T-helper 17 cell (primary cell): ENCODE measurements at regions not wholly inside any gene's neighbourhood (a gene's known extent, or its start where the extent isn't known, plus 50 kb on each side); places are given as distances from the start of the nearest gene placed in this dataset.

Experiments used
- ATAC-seq: fragments of 150-1000 bp; cut with Tn5 transposase; 2 replicates; pipeline ENCODE4 v1.10.0; 2021; ENCODE audit warnings: mild to moderate bottlenecking, moderate library complexity
- DNase-seq, 3 donors: peaks; one replicate each; pipeline versions ENCODE4 v3.0.0 to v3.0.0-alpha.2; 2020 to 2021
- H3K9me3 ChIP-seq: one replicate; pipeline ENCODE4 v1.7.0; 2013; ENCODE audit warnings: low read length, mild to moderate bottlenecking; ENCODE audit not compliant: control insufficient read depth, poor library complexity, severe bottlenecking
- H3K27ac Mint-ChIP-seq: one replicate; pipeline ENCODE4 v1.8.0; 2022; ENCODE audit warnings: mild to moderate bottlenecking, moderate library complexity, mixed read lengths
- H3K27me3 Mint-ChIP-seq: one replicate; pipeline ENCODE4 v1.8.0; 2022; ENCODE audit warnings: mixed read lengths
- H3K36me3 Mint-ChIP-seq: one replicate; pipeline ENCODE4 v1.8.0; 2022; ENCODE audit warnings: low read depth, mixed read lengths
- H3K4me1 Mint-ChIP-seq: one replicate; pipeline ENCODE4 v1.8.0; 2022; ENCODE audit warnings: mild to moderate bottlenecking, mixed read lengths
- H3K4me3 Mint-ChIP-seq: one replicate; pipeline ENCODE4 v1.8.0; 2022; ENCODE audit warnings: mild to moderate bottlenecking, moderate library complexity, mixed read lengths

- Mint-ChIP-seq H3K4me1 (no peaks in the 10 kb centered on the region), H3K27ac (no peak overlapping the region), H3K36me3 (no peaks in the 10 kb centered on the region), H3K4me3 (no peak overlapping the region), H3K27me3 (no peaks in the 10 kb centered on the region)
- DNase-seq: no peak
- no peak for ATAC-seq
- H3K9me3 ChIP-seq: no peaks in the 10 kb centered on the region
Observed at GRCh38 chr11:29131055-29131454, 885.8 kb downstream of the KCNA4 start.

GRCh38 chr11:29129844-29130243 lies 887.0 kb downstream of the KCNA4 start:
- no peak overlapping the region for H3K4me3 Mint-ChIP-seq
- no peaks in the 10 kb centered on the region for H3K36me3 Mint-ChIP-seq
- H3K9me3 ChIP-seq: no peaks in the 10 kb centered on the region
- no peak for ATAC-seq
- no peak for DNase-seq
- no peaks in the 10 kb centered on the region for H3K4me1 Mint-ChIP-seq
- no peak overlapping the region for H3K27ac Mint-ChIP-seq
- no peaks in the 10 kb centered on the region for H3K27me3 Mint-ChIP-seq

GRCh38 chr11:29127461-29127860 lies 889.4 kb downstream of the KCNA4 start:
- no peak overlapping the region for H3K4me3 Mint-ChIP-seq
- no peaks in the 10 kb centered on the region for H3K9me3 ChIP-seq
- no peaks in the 10 kb centered on the region for H3K36me3 Mint-ChIP-seq
- H3K27ac Mint-ChIP-seq: no peak overlapping the region
- DNase-seq: no peak
- no peak for ATAC-seq
- no peaks in the 10 kb centered on the region for H3K27me3 Mint-ChIP-seq
- H3K4me1 Mint-ChIP-seq: no peaks in the 10 kb centered on the region

GRCh38 chr11:29125606-29126005 lies 891.2 kb downstream of the KCNA4 start:
- H3K4me1 Mint-ChIP-seq: no peaks in the 10 kb centered on the region

GRCh38 chr11:29124470-29124869 lies 892.4 kb downstream of the KCNA4 start:
- Mint-ChIP-seq H3K27me3 (no peaks in the 10 kb centered on the region), H3K36me3 (no peaks in the 10 kb centered on the region), H3K4me3 (no peak overlapping the region), H3K27ac (no peak overlapping the region), H3K4me1 (no peaks in the 10 kb centered on the region)
- H3K9me3 ChIP-seq: no peaks in the 10 kb centered on the region
- no peak for ATAC-seq
- DNase-seq: no peak

More at GRCh38 chr11:29125606-29126005, 891.2 kb downstream of the KCNA4 start:
- Mint-ChIP-seq H3K36me3 (no peaks in the 10 kb centered on the region), H3K27me3 (no peaks in the 10 kb centered on the region), H3K4me3 (no peak overlapping the region), H3K27ac (no peak overlapping the region)
- DNase-seq: no peak
- H3K9me3 ChIP-seq: no peaks in the 10 kb centered on the region
- no peak for ATAC-seq

- Mint-ChIP-seq H3K36me3 (no peaks in the 10 kb centered on the region), H3K27me3 (no peaks in the 10 kb centered on the region), H3K4me3 (no peak overlapping the region), H3K4me1 (no peaks in the 10 kb centered on the region), H3K27ac (no peak overlapping the region)
- no peak for DNase-seq
- no peak for ATAC-seq
- no peaks in the 10 kb centered on the region for H3K9me3 ChIP-seq
Observed at GRCh38 chr11:29119707-29120618, 896.9 kb downstream of the KCNA4 start.

GRCh38 chr11:29119116-29119515 lies 897.7 kb downstream of the KCNA4 start:
- Mint-ChIP-seq H3K27ac (no peak overlapping the region), H3K36me3 (no peaks in the 10 kb centered on the region), H3K4me3 (no peak overlapping the region), H3K4me1 (no peaks in the 10 kb centered on the region), H3K27me3 (no peaks in the 10 kb centered on the region)
- H3K9me3 ChIP-seq: no peaks in the 10 kb centered on the region
- ATAC-seq: no peak
- no peak for DNase-seq

- no peaks in the 10 kb centered on the region for H3K27me3 Mint-ChIP-seq
Observed at GRCh38 chr11:29100967-29101366, 915.9 kb downstream of the KCNA4 start.

GRCh38 chr11:29095821-29096220 lies 921.0 kb downstream of the KCNA4 start:
- no peak for ATAC-seq
- Mint-ChIP-seq H3K36me3 (no peaks in the 10 kb centered on the region), H3K4me1 (no peaks in the 10 kb centered on the region), H3K27me3 (no peaks in the 10 kb centered on the region), H3K4me3 (no peak overlapping the region), H3K27ac (no peak overlapping the region)
- H3K9me3 ChIP-seq: no peaks in the 10 kb centered on the region
- no peak for DNase-seq

More at GRCh38 chr11:29100967-29101366, 915.9 kb downstream of the KCNA4 start:
- Mint-ChIP-seq H3K4me3 (no peak overlapping the region), H3K27ac (no peak overlapping the region), H3K4me1 (no peaks in the 10 kb centered on the region), H3K36me3 (no peaks in the 10 kb centered on the region)
- no peak for ATAC-seq
- no peak for DNase-seq
- H3K9me3 ChIP-seq: no peaks in the 10 kb centered on the region

- no peaks in the 10 kb centered on the region for H3K27me3 Mint-ChIP-seq
- H3K36me3 Mint-ChIP-seq: no peaks in the 10 kb centered on the region
- H3K27ac Mint-ChIP-seq: no peak overlapping the region
- no peak for DNase-seq
- no peak overlapping the region for H3K4me3 Mint-ChIP-seq
- no peaks in the 10 kb centered on the region for H3K9me3 ChIP-seq
- ATAC-seq: no peak
- H3K4me1 Mint-ChIP-seq: no peaks in the 10 kb centered on the region
Observed at GRCh38 chr11:29093416-29094120, 923.3 kb downstream of the KCNA4 start.

GRCh38 chr11:29087200-29087812 lies 929.5 kb downstream of the KCNA4 start:
- Mint-ChIP-seq H3K4me3 (no peak overlapping the region), H3K36me3 (no peaks in the 10 kb centered on the region), H3K4me1 (no peaks in the 10 kb centered on the region), H3K27ac (no peak overlapping the region), H3K27me3 (no peaks in the 10 kb centered on the region)
- DNase-seq (no peak), ATAC-seq (no peak)
- peaks cover 3% of the 10 kb centered on the region for H3K9me3 ChIP-seq

- no peaks in the 10 kb centered on the region for H3K4me1 Mint-ChIP-seq
- H3K4me3 Mint-ChIP-seq: no peak overlapping the region
- no peaks in the 10 kb centered on the region for H3K27me3 Mint-ChIP-seq
Observed at GRCh38 chr11:29075726-29076125, 941.1 kb downstream of the KCNA4 start.

GRCh38 chr11:29063630-29064361 lies 953.0 kb downstream of the KCNA4 start:
- Mint-ChIP-seq H3K36me3 (no peaks in the 10 kb centered on the region), H3K4me3 (no peak overlapping the region), H3K27me3 (no peaks in the 10 kb centered on the region), H3K4me1 (no peaks in the 10 kb centered on the region), H3K27ac (no peak overlapping the region)
- DNase-seq (no peak), ATAC-seq (no peak)
- H3K9me3 ChIP-seq: peaks cover 2% of the 10 kb centered on the region

More at GRCh38 chr11:29075726-29076125, 941.1 kb downstream of the KCNA4 start:
- H3K36me3 Mint-ChIP-seq: no peaks in the 10 kb centered on the region
- H3K27ac Mint-ChIP-seq: no peak overlapping the region
- no peaks in the 10 kb centered on the region for H3K9me3 ChIP-seq
- DNase-seq: no peak
- ATAC-seq: no peak
